A549 (cell line): ENCODE measurements at regions not wholly inside any gene's neighbourhood (a gene's known extent, or its start where the extent isn't known, plus 50 kb on each side); places are given as distances from the start of the nearest gene placed in this dataset.

Experiments
- ATAC-seq, 2 experiments: fragments of 200-7000 bp in 1 of 2; fragments of >200 bp in 1 of 2; cut with Nextera tagmentation in 1 of 2; cut with Tn5 transposase in 1 of 2; 3 replicates each; pipeline versions ENCODE4 v1.8.0 to v1.9.1; 2018 to 2020; ENCODE audit warnings: mild to moderate bottlenecking in 1 of 2, moderate library complexity in 1 of 2
- CTCF ChIA-PET: fragments of 300-600 bp; sonication (Branson Sonifier 250); formaldehyde crosslinking; extraction: SDS; loops from one replicate; lab custom pipeline; 2021; ENCODE audit warnings: antibody characterized with exemption, inconsistent platforms; lab: Yijun Ruan, JAX
- POLR2A ChIA-PET: fragments of 350-600 bp; formaldehyde crosslinking; extraction: SDS; loops from one replicate; lab custom pipeline; 2021; ENCODE audit warnings: antibody characterized with exemption, inconsistent platforms; lab: Yijun Ruan, JAX
- DNase-seq, 2 experiments: peaks; one replicate each; pipeline versions ENCODE4 v3.0.0 to v3.0.0-alpha.2; 2011 to 2016; ENCODE audit warnings: low read depth in 1 of 2, low spot score in 1 of 2
- FAIRE-seq: peaks from 2 replicates; lab custom pipeline; 2011; peaks lifted over from hg19 to GRCh38; lab: Jason Lieb, UNC
- H3K27ac ChIP-seq, 2 experiments: fragments of >200 bp; sonication (Bioruptor Twin); formaldehyde crosslinking; 3 replicates each; pipeline ENCODE4 v1.5.1; 2016 to 2017
- H3K4me1 ChIP-seq: fragments of >200 bp; sonication (Bioruptor Twin); formaldehyde crosslinking; 3 replicates; pipeline ENCODE4 v1.6.1; 2016
- H3K4me2 ChIP-seq: fragments of >200 bp; sonication (Bioruptor Twin); formaldehyde crosslinking; 3 replicates; pipeline ENCODE4 v1.6.1; 2016
- H3K4me3 ChIP-seq: fragments of >200 bp; sonication (Bioruptor Twin); formaldehyde crosslinking; 3 replicates; pipeline ENCODE4 v1.5.1; 2016
- H3K9me3 ChIP-seq: fragments of >200 bp; sonication (Bioruptor Twin); formaldehyde crosslinking; 3 replicates; pipeline ENCODE4 v1.6.1; 2016
- CBX2 ChIP-seq: fragments of 200-600 bp; sonication (generic); IDR thresholded peaks from 2 replicates; pipeline ENCODE4 v1.6.1; 2016; ENCODE audit warnings: low read depth, mild to moderate bottlenecking, borderline replicate concordance
- EHMT2 ChIP-seq: fragments of 200-600 bp; sonication (generic); IDR thresholded peaks from 2 replicates; pipeline ENCODE4 v1.6.1; 2016; ENCODE audit warnings: antibody characterized with exemption, low read depth, mild to moderate bottlenecking, moderate library complexity
- EP300 ChIP-seq, 2 experiments: fragments of >200 bp; sonication (Bioruptor Twin); formaldehyde crosslinking; IDR thresholded peaks; 2 replicates in 1 of 2; 3 replicates in 1 of 2; pipeline ENCODE4 v1.6.1; 2016 to 2017
- ESRRA ChIP-seq: fragments of 150-350 bp; IDR thresholded peaks from 2 replicates; pipeline ENCODE4 v1.6.1; 2014; ENCODE audit warnings: mild to moderate bottlenecking, low read length, borderline replicate concordance
- FOSL2 ChIP-seq, 2 experiments: fragments of 450-650 bp in 1 of 2; fragments of >200 bp in 1 of 2; sonication (Bioruptor Twin) in 1 of 2; formaldehyde crosslinking; IDR thresholded peaks; 2 replicates each; pipeline versions ENCODE4 v1.5.0 to v1.6.1; 2016 to 2020; ENCODE audit warnings: mild to moderate bottlenecking in 1 of 2, moderate library complexity in 1 of 2
- HDAC2 ChIP-seq: fragments of 200-600 bp; sonication (generic); IDR thresholded peaks from 2 replicates; pipeline ENCODE4 v1.6.1; 2016
- HMGXB4 ChIP-seq: fragments of 250-450 bp; sonication (Bioruptor Pico); IDR thresholded peaks from 2 replicates; pipeline ENCODE4 v1.5.0; 2021; ENCODE audit warnings: mild to moderate bottlenecking, moderate library complexity, borderline replicate concordance
- HOXB5 ChIP-seq: fragments of 250-450 bp; sonication (Bioruptor Pico); IDR thresholded peaks from 2 replicates; pipeline ENCODE4 v1.5.0; 2020; ENCODE audit warnings: mild to moderate bottlenecking, moderate library complexity
- JUN ChIP-seq, 2 experiments: fragments of >200 bp; sonication (Bioruptor Twin); formaldehyde crosslinking; IDR thresholded peaks; 2 replicates in 1 of 2; 3 replicates in 1 of 2; pipeline ENCODE4 v1.6.1; 2016 to 2017
- JUNB ChIP-seq: fragments of >200 bp; sonication (Bioruptor Twin); formaldehyde crosslinking; IDR thresholded peaks from 2 replicates; pipeline ENCODE4 v1.6.1; 2016
- MAFK ChIP-seq: fragments of 450-650 bp; IDR thresholded peaks from 2 replicates; pipeline ENCODE4 v1.6.1; 2014; ENCODE audit not compliant: partially characterized antibody
- MAX ChIP-seq: IDR thresholded peaks from 2 replicates; pipeline ENCODE4 v1.6.1; 2012
- MYC ChIP-seq: IDR thresholded peaks from 2 replicates; pipeline ENCODE4 v1.6.1; 2012; ENCODE audit warnings: mild to moderate bottlenecking, inconsistent platforms, low read length, improper control_type of control experiment, borderline replicate concordance
- POLR2A ChIP-seq: IDR thresholded peaks from 2 replicates; pipeline ENCODE4 v1.6.1; 2012; ENCODE audit warnings: mild to moderate bottlenecking, low read length
- POLR2AphosphoS2 ChIP-seq: conservative IDR thresholded peaks from 2 replicates; pipeline ENCODE4 v1.6.1; 2012; ENCODE audit warnings: low read length, improper control_type of control experiment, inconsistent platforms
- RFX5 ChIP-seq: fragments of 450-650 bp; IDR thresholded peaks from 2 replicates; pipeline ENCODE4 v1.7.1; 2014; ENCODE audit warnings: antibody characterized with exemption, mild to moderate bottlenecking, moderate library complexity
- USF2 ChIP-seq: fragments of 450-650 bp; IDR thresholded peaks from 2 replicates; pipeline ENCODE4 v1.6.1; 2014; ENCODE audit warnings: antibody characterized with exemption
- WGBS: methylation state at CpG from one replicate; pipeline ENCODE4 v1.1.6; 2017; ENCODE audit errors: missing lambda C conversion rate; 5-methylcytosine and 5-hydroxymethylcytosine counted together

GRCh38 chr5:57727591-57727990 is 245.0 kb upstream of the ACTBL2 start:
- ATAC-seq (no peak), FAIRE-seq (no peak), DNase-seq (no peak)
- Histone ChIP-seq H3K4me1 (peaks cover 10% of the 10 kb centered on the region; the same call in 2 of the 3 replicates), H3K27ac (no peak overlapping the region), H3K4me2 (no peak overlapping the region), H3K9me3 (peaks cover 7% of the 10 kb centered on the region; the same call in 2 of the 3 replicates), H3K4me3 (no peak overlapping the region)
- ChIA-PET CTCF (no interaction called here), POLR2A (no interaction called here)
- TF ChIP-seq MAX (no peak), HDAC2 (no peak), MAFK (no peak), HOXB5 (CRISPR knock-in tag) (no peak), ESRRA (no peak), HMGXB4 (CRISPR knock-in tag) (no peak), JUNB (no peak), MYC (no peak), POLR2AphosphoS2 (no peak), USF2 (no peak), EP300 (IDR thresholded peaks at IDR 0.05) (no peak), EHMT2 (no peak), POLR2A (no peak), CBX2 (no peak)

- H3K4me1 ChIP-seq = peaks cover 10% of the 10 kb centered on the region; the same call in 2 of the 3 replicates
- ATAC-seq = no peak
- H3K27ac ChIP-seq = peak overlapping the region in 1 of 2 experiments; percentile 64; a peak in 2 of 6 replicates
- ChIA-PET CTCF (no interaction called here), POLR2A (no interaction called here)
- H3K9me3 ChIP-seq = peaks cover 7% of the 10 kb centered on the region; the same call in 2 of the 3 replicates
- TF ChIP-seq RFX5 (peak; percentile 70; the same call in 1 of the 2 replicates), JUN (IDR thresholded peaks at IDR 0.05) (no peak)
- 83% methylated on average over 7 of the region's 7 CpGs for WGBS
- no peak overlapping the region for H3K4me3 ChIP-seq
- no peak overlapping the region for H3K4me2 ChIP-seq
- peak; percentile 73 for FAIRE-seq
- no peak for DNase-seq
These were observed 243.3 kb upstream of the ACTBL2 start for GRCh38 chr5:57725658-57726504.

GRCh38 chr5:57724836-57725235 is 242.2 kb upstream of the ACTBL2 start:
- peaks cover 7% of the 10 kb centered on the region; the same call in 2 of the 3 replicates for H3K9me3 ChIP-seq
- ATAC-seq (peak in 1 of 2 experiments; percentile 53; a peak in 3 of 6 replicates), DNase-seq (no peak), FAIRE-seq (no peak)
- peak overlapping the region; percentile 6 to 64; a peak in 4 of 6 replicates for H3K27ac ChIP-seq
- TF ChIP-seq FOSL2 (IDR thresholded peaks at IDR 0.05) (peak; percentile 8; the same call in 1 of the 2 replicates), FOSL2 (CRISPR knock-in tag; IDR thresholded peaks at IDR 0.05) (no peak), EHMT2 (no peak)
- POLR2A ChIA-PET = no interaction called here
- peaks cover 10% of the 10 kb centered on the region; the same call in 2 of the 3 replicates for H3K4me1 ChIP-seq
- peak overlapping the region; percentile 6; the same call in 1 of the 3 replicates for H3K4me2 ChIP-seq
- WGBS = 62% methylated on average over 2 of the region's 2 CpGs
- H3K4me3 ChIP-seq = no peak overlapping the region
- CTCF ChIA-PET = no interaction called here
